ENCODE measurements at regions not wholly inside any gene's neighbourhood (a gene's known extent, or its start where the extent isn't known, plus 50 kb on each side); places are given as distances from the start of the nearest gene placed in this dataset.

- Histone ChIP-seq H3K9ac (ENCODE audit: low read length) (no peak overlapping the region), H3K27ac (ENCODE audit: low read depth, low read length) (no peak overlapping the region), H3K4me3 (ENCODE audit: low read length) (no peak overlapping the region), H3K4me1 (ENCODE audit: control insufficient read depth, insufficient read depth, low read length) (no peaks in the 10 kb centered on the region), H3K36me3 (ENCODE audit: control insufficient read depth, insufficient read depth, low read length) (no peaks in the 10 kb centered on the region), H3K27me3 (ENCODE audit: control insufficient read depth, insufficient read depth, low read length) (no peaks in the 10 kb centered on the region)
Measured at GRCh38 chr1:193498088-193498655, 311.8 kb upstream of the B3GALT2 start.

- H3K9ac ChIP-seq (ENCODE audit: low read length): no peak overlapping the region
- no peak overlapping the region for H3K27ac ChIP-seq (ENCODE audit: low read depth, low read length)
- no peaks in the 10 kb centered on the region for H3K4me1 ChIP-seq (ENCODE audit: control insufficient read depth, insufficient read depth, low read length)
- no peaks in the 10 kb centered on the region for H3K27me3 ChIP-seq (ENCODE audit: control insufficient read depth, insufficient read depth, low read length)
- H3K4me3 ChIP-seq (ENCODE audit: low read length): no peak overlapping the region
- H3K36me3 ChIP-seq (ENCODE audit: control insufficient read depth, insufficient read depth, low read length): no peaks in the 10 kb centered on the region
Measured at GRCh38 chr1:193494368-193494767, 308.0 kb upstream of the B3GALT2 start.

- H3K4me3 ChIP-seq (ENCODE audit: low read length): no peak overlapping the region
- H3K27me3 ChIP-seq (ENCODE audit: control insufficient read depth, insufficient read depth, low read length): no peaks in the 10 kb centered on the region
- no peak overlapping the region for H3K27ac ChIP-seq (ENCODE audit: low read depth, low read length)
- H3K36me3 ChIP-seq (ENCODE audit: control insufficient read depth, insufficient read depth, low read length): no peaks in the 10 kb centered on the region
- no peak overlapping the region for H3K9ac ChIP-seq (ENCODE audit: low read length)
- H3K4me1 ChIP-seq (ENCODE audit: control insufficient read depth, insufficient read depth, low read length): no peaks in the 10 kb centered on the region
Measured at GRCh38 chr1:193489191-193489590, 302.8 kb upstream of the B3GALT2 start.

- H3K4me3 ChIP-seq (ENCODE audit: low read length): no peak overlapping the region
- no peak overlapping the region for H3K27ac ChIP-seq (ENCODE audit: low read depth, low read length)
- no peaks in the 10 kb centered on the region for H3K36me3 ChIP-seq (ENCODE audit: control insufficient read depth, insufficient read depth, low read length)
- no peaks in the 10 kb centered on the region for H3K27me3 ChIP-seq (ENCODE audit: control insufficient read depth, insufficient read depth, low read length)
- no peaks in the 10 kb centered on the region for H3K4me1 ChIP-seq (ENCODE audit: control insufficient read depth, insufficient read depth, low read length)
- no peak overlapping the region for H3K9ac ChIP-seq (ENCODE audit: low read length)
Measured at GRCh38 chr1:193487722-193488121, 301.3 kb upstream of the B3GALT2 start.

- no peak overlapping the region for H3K27ac ChIP-seq (ENCODE audit: low read depth, low read length)
- H3K27me3 ChIP-seq (ENCODE audit: control insufficient read depth, insufficient read depth, low read length): no peaks in the 10 kb centered on the region
- no peaks in the 10 kb centered on the region for H3K36me3 ChIP-seq (ENCODE audit: control insufficient read depth, insufficient read depth, low read length)
- no peak overlapping the region for H3K4me3 ChIP-seq (ENCODE audit: low read length)
- H3K9ac ChIP-seq (ENCODE audit: low read length): no peak overlapping the region
- H3K4me1 ChIP-seq (ENCODE audit: control insufficient read depth, insufficient read depth, low read length): no peaks in the 10 kb centered on the region
Measured at GRCh38 chr1:193486671-193487229, 300.3 kb upstream of the B3GALT2 start.

GRCh38 chr1:193480755-193481154 lies 294.3 kb upstream of the B3GALT2 start:
- no peaks in the 10 kb centered on the region for H3K27me3 ChIP-seq (ENCODE audit: control insufficient read depth, insufficient read depth, low read length)
- no peak overlapping the region for H3K9ac ChIP-seq (ENCODE audit: low read length)
- no peaks in the 10 kb centered on the region for H3K4me1 ChIP-seq (ENCODE audit: control insufficient read depth, insufficient read depth, low read length)
- no peak overlapping the region for H3K27ac ChIP-seq (ENCODE audit: low read depth, low read length)
- H3K4me3 ChIP-seq (ENCODE audit: low read length): no peak overlapping the region
- H3K36me3 ChIP-seq (ENCODE audit: control insufficient read depth, insufficient read depth, low read length): no peaks in the 10 kb centered on the region

DNA sequence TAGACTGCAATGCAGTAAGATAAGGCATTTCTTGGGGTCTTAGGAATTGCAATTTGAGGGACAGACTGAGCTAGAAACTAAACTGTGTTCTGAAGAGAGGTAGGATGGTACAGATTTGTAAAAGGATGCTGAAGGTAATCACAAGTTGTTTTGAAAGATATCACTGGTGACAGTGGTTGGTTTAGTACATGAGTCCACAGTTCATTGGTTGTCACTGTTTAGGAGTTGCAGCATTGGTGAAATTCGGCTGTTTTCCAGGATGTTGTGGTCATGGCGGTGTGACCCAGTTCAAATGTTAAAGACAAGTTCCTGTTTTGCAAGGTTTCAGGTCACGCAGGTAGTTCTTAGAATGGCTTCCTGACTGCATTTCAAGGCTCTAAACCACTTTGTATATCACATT lies 292.8 kb upstream of the B3GALT2 start:
- Histone ChIP-seq H3K4me3 (ENCODE audit: low read length) (no peak overlapping the region), H3K27ac (ENCODE audit: low read depth, low read length) (no peak overlapping the region), H3K27me3 (ENCODE audit: control insufficient read depth, insufficient read depth, low read length) (no peaks in the 10 kb centered on the region), H3K9ac (ENCODE audit: low read length) (no peak overlapping the region), H3K4me1 (ENCODE audit: control insufficient read depth, insufficient read depth, low read length) (no peaks in the 10 kb centered on the region), H3K36me3 (ENCODE audit: control insufficient read depth, insufficient read depth, low read length) (no peaks in the 10 kb centered on the region)

GRCh38 chr1:193476748-193477147 lies 290.3 kb upstream of the B3GALT2 start:
- H3K27ac ChIP-seq (ENCODE audit: low read depth, low read length): no peak overlapping the region
- no peaks in the 10 kb centered on the region for H3K4me1 ChIP-seq (ENCODE audit: control insufficient read depth, insufficient read depth, low read length)
- H3K9ac ChIP-seq (ENCODE audit: low read length): no peak overlapping the region
- H3K4me3 ChIP-seq (ENCODE audit: low read length): no peak overlapping the region
- H3K36me3 ChIP-seq (ENCODE audit: control insufficient read depth, insufficient read depth, low read length): no peaks in the 10 kb centered on the region
- no peaks in the 10 kb centered on the region for H3K27me3 ChIP-seq (ENCODE audit: control insufficient read depth, insufficient read depth, low read length)

GRCh38 chr1:193473932-193474331 lies 287.5 kb upstream of the B3GALT2 start:
- no peak overlapping the region for H3K4me3 ChIP-seq (ENCODE audit: low read length)
- no peak overlapping the region for H3K27ac ChIP-seq (ENCODE audit: low read depth, low read length)
- no peaks in the 10 kb centered on the region for H3K27me3 ChIP-seq (ENCODE audit: control insufficient read depth, insufficient read depth, low read length)
- H3K9ac ChIP-seq (ENCODE audit: low read length): no peak overlapping the region
- no peaks in the 10 kb centered on the region for H3K36me3 ChIP-seq (ENCODE audit: control insufficient read depth, insufficient read depth, low read length)
- H3K4me1 ChIP-seq (ENCODE audit: control insufficient read depth, insufficient read depth, low read length): no peaks in the 10 kb centered on the region

DNA sequence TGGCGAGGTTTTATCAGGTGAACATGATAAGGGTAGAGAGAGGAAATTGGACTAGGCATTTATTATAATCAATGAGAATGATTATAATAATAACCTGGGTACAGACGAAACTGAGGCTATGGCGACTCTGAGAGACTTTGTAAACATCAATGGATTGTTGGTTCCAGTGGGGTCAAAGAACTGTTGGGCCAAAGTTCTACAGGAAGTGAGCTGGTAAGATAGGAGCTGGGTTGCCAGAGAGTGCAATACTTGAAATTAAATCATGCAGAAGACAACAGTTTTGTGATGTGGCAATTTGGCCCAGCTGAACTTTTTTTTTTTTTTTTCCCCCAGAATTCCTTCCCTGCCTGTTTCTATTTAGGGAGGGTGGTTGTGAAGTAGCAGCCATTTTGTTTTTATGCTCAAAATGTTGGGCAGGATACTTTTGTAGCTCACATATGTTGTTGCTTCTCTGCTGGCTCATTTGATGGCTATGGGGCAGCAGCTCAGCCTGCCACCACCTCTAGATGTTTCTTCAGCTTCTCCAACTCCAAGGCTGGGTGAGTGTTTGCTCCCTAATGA lies 286.5 kb upstream of the B3GALT2 start:
- no peaks in the 10 kb centered on the region for H3K27me3 ChIP-seq (ENCODE audit: control insufficient read depth, insufficient read depth, low read length)

GRCh38 chr1:193472430-193472829 lies 286.0 kb upstream of the B3GALT2 start:
- H3K27me3 ChIP-seq (ENCODE audit: control insufficient read depth, insufficient read depth, low read length): no peaks in the 10 kb centered on the region
- H3K4me1 ChIP-seq (ENCODE audit: control insufficient read depth, insufficient read depth, low read length): no peaks in the 10 kb centered on the region
- no peak overlapping the region for H3K27ac ChIP-seq (ENCODE audit: low read depth, low read length)
- H3K9ac ChIP-seq (ENCODE audit: low read length): no peak overlapping the region
- no peaks in the 10 kb centered on the region for H3K36me3 ChIP-seq (ENCODE audit: control insufficient read depth, insufficient read depth, low read length)
- H3K4me3 ChIP-seq (ENCODE audit: low read length): no peak overlapping the region

More for the DNA sequence above, 286.5 kb upstream of the B3GALT2 start:
- Histone ChIP-seq H3K4me3 (ENCODE audit: low read length) (no peak overlapping the region), H3K9ac (ENCODE audit: low read length) (no peak overlapping the region), H3K4me1 (ENCODE audit: control insufficient read depth, insufficient read depth, low read length) (no peaks in the 10 kb centered on the region), H3K27ac (ENCODE audit: low read depth, low read length) (no peak overlapping the region), H3K36me3 (ENCODE audit: control insufficient read depth, insufficient read depth, low read length) (no peaks in the 10 kb centered on the region)

GRCh38 chr1:193471981-193472380 lies 285.6 kb upstream of the B3GALT2 start:
- Histone ChIP-seq H3K4me1 (ENCODE audit: control insufficient read depth, insufficient read depth, low read length) (no peaks in the 10 kb centered on the region), H3K36me3 (ENCODE audit: control insufficient read depth, insufficient read depth, low read length) (no peaks in the 10 kb centered on the region), H3K4me3 (ENCODE audit: low read length) (no peak overlapping the region), H3K27me3 (ENCODE audit: control insufficient read depth, insufficient read depth, low read length) (no peaks in the 10 kb centered on the region), H3K9ac (ENCODE audit: low read length) (no peak overlapping the region), H3K27ac (ENCODE audit: low read depth, low read length) (no peak overlapping the region)

- Histone ChIP-seq H3K9ac (ENCODE audit: low read length) (no peak overlapping the region), H3K36me3 (ENCODE audit: control insufficient read depth, insufficient read depth, low read length) (no peaks in the 10 kb centered on the region), H3K4me3 (ENCODE audit: low read length) (no peak overlapping the region), H3K27ac (ENCODE audit: low read depth, low read length) (no peak overlapping the region), H3K27me3 (ENCODE audit: control insufficient read depth, insufficient read depth, low read length) (no peaks in the 10 kb centered on the region), H3K4me1 (ENCODE audit: control insufficient read depth, insufficient read depth, low read length) (no peaks in the 10 kb centered on the region)
Measured at GRCh38 chr1:193463326-193463932, 277.0 kb upstream of the B3GALT2 start.
